ENCODE measurements at regions not wholly inside any gene's neighbourhood (a gene's known extent, or its start where the extent isn't known, plus 50 kb on each side); places are given as distances from the start of the nearest gene placed in this dataset.

GRCh38 chr5:173761178-173761513, 127.0 kb upstream of the CPEB4 start:
- H3K27me3 ChIP-seq: peaks cover 0 to 14% of the 10 kb centered on the region in 2 donors
- H3K4me3 ChIP-seq: no peak overlapping the region
- DNase-seq: no peak
- H3K4me1 ChIP-seq: peaks cover 0 to 10% (median 2%) of the 10 kb centered on the region in 4 donors
- no peak overlapping the region for H3K27ac ChIP-seq
- intact Hi-C loops (cut with DNase I; ENCODE audit: low total_unique reads): no loop called here
- TF ChIP-seq CTCF (IDR thresholded peaks at IDR 0.05): no peak
- H3K36me3 ChIP-seq: no peaks in the 10 kb centered on the region
- H3K9me3 ChIP-seq: no peaks in the 10 kb centered on the region

GRCh38 chr5:173762045-173762444, 126.1 kb upstream of the CPEB4 start:
- intact Hi-C loops (cut with DNase I; ENCODE audit: low total_unique reads): no loop called here
- no peak overlapping the region for H3K27ac ChIP-seq

GRCh38 chr5:173762930-173763329, 125.2 kb upstream of the CPEB4 start:
- no peaks in the 10 kb centered on the region for H3K9me3 ChIP-seq
- H3K27me3 ChIP-seq: peaks cover 0 to 12% of the 10 kb centered on the region in 2 donors
- H3K36me3 ChIP-seq: no peaks in the 10 kb centered on the region
- intact Hi-C loops (cut with DNase I; ENCODE audit: low total_unique reads): no loop called here
- H3K27ac ChIP-seq: no peak overlapping the region
- DNase-seq: no peak
- no peak overlapping the region for H3K4me3 ChIP-seq
- peaks cover 0 to 10% (median 2%) of the 10 kb centered on the region in 4 donors for H3K4me1 ChIP-seq
- TF ChIP-seq CTCF (IDR thresholded peaks at IDR 0.05): no peak

More at GRCh38 chr5:173762045-173762444, 126.1 kb upstream of the CPEB4 start:
- Histone ChIP-seq H3K9me3 (no peaks in the 10 kb centered on the region), H3K4me3 (no peak overlapping the region), H3K4me1 (peaks cover 0 to 10% (median 2%) of the 10 kb centered on the region in 4 donors), H3K36me3 (no peaks in the 10 kb centered on the region), H3K27me3 (peaks cover 0 to 12% of the 10 kb centered on the region in 2 donors)
- no peak for DNase-seq
- no peak for TF ChIP-seq CTCF (IDR thresholded peaks at IDR 0.05)

- intact Hi-C loops (cut with DNase I; ENCODE audit: low total_unique reads): no loop called here
- peaks cover 0 to 10% (median 2%) of the 10 kb centered on the region in 4 donors for H3K4me1 ChIP-seq
- H3K27me3 ChIP-seq: peaks cover 0 to 12% of the 10 kb centered on the region in 2 donors
- TF ChIP-seq CTCF (IDR thresholded peaks at IDR 0.05): no peak
- no peak for DNase-seq
- H3K36me3 ChIP-seq: no peaks in the 10 kb centered on the region
- no peak overlapping the region for H3K27ac ChIP-seq
- no peak overlapping the region for H3K4me3 ChIP-seq
- H3K9me3 ChIP-seq: no peaks in the 10 kb centered on the region
Measured at GRCh38 chr5:173763410-173763809, 124.7 kb upstream of the CPEB4 start.

- peak; percentile 82 to 86 for DNase-seq
- Histone ChIP-seq H3K9me3 (no peaks in the 10 kb centered on the region), H3K4me1 (peaks cover 0 to 10% (median 2%) of the 10 kb centered on the region in 4 donors)
Measured at GRCh38 chr5:173764332-173765028, 123.7 kb upstream of the CPEB4 start.

More at GRCh38 chr5:173764332-173765028, 123.7 kb upstream of the CPEB4 start:
- Histone ChIP-seq H3K27ac (no peak overlapping the region), H3K36me3 (no peaks in the 10 kb centered on the region), H3K4me3 (no peak overlapping the region), H3K27me3 (peaks cover 0 to 5% of the 10 kb centered on the region in 2 donors)
- TF ChIP-seq CTCF (IDR thresholded peaks at IDR 0.05): no peak
- intact Hi-C loops (cut with DNase I; ENCODE audit: low total_unique reads): no loop called here

Measured in tibial artery (tissue), 4 donors.